HG02852 (cell line): ENCODE measurements at regions not wholly inside any gene's neighbourhood (a gene's known extent, or its start where the extent isn't known, plus 50 kb on each side); places are given as distances from the start of the nearest gene placed in this dataset.

Source experiments
- ATAC-seq: cut with Tn5 transposase; IDR thresholded peaks from one replicate; pipeline ENCODE4 v1.9.1; 2021; ENCODE audit warnings: mild to moderate bottlenecking, moderate library complexity; ENCODE audit not compliant: unreplicated experiment

GRCh38 chr13:26967119-26968038 is 204.2 kb downstream of the USP12 start:
- ATAC-seq = no peak

GRCh38 chr13:26966701-26967080 is 204.9 kb downstream of the USP12 start:
- ATAC-seq = no peak

DNA sequence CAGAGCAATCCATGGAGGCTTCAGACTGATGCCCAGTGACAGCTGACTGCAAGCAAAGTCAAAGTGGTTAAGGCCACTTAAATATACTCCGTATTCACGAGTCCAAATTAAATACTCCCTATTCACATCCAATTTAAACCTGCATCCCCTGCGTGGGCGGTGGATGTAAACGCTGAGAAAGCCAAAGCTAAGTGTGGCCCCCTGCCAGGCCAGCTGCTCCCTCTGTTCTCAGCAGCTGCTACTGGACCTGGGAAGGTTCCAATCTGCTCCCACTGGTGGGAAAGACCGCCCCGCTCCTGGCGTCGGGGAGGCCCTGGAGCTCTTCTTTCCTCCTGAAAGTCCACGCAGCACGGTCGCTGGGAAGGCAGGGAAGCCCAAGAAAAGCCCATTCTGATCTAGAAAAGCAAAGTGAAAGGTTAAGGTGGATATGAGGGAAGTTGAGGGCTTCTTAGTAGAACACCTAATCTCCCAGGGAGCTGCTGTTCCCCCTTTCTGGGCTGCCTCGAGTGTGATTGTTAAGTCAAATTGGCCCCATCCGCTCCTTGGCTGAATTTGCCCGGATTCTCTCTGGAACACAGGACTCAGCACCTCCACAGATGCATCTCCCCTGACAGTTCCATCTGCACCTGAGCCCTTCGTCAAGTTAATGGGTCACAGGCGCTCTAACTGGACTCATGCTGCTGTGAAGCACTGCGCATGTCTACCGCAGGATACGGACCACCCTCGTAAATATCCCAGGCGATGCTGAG is 205.5 kb downstream of the USP12 start:
- ATAC-seq = no peak

- no peak for ATAC-seq
Observed at GRCh38 chr13:26964278-26965250, 204.0 kb upstream of the GPR12 start.

DNA sequence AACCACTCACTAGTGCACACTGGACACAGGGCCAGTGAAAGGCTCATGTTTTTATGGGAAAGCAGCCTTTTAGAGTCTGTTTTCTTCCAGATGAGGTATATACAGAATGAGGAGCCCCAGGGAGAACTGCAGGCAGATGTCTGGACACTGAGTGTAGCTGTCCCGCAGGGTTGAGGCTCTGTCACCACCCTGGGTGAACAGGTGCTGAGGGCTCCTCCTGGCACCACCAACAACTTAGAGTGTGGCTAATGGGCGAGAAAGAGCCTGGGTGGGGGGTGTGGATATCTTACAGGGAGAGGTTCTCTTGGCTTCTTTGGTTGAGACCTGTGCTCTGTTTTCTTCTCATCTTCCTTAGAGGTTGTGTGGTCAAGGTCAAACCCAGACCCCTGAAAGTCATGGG is 202.1 kb upstream of the GPR12 start:
- no peak for ATAC-seq

DNA sequence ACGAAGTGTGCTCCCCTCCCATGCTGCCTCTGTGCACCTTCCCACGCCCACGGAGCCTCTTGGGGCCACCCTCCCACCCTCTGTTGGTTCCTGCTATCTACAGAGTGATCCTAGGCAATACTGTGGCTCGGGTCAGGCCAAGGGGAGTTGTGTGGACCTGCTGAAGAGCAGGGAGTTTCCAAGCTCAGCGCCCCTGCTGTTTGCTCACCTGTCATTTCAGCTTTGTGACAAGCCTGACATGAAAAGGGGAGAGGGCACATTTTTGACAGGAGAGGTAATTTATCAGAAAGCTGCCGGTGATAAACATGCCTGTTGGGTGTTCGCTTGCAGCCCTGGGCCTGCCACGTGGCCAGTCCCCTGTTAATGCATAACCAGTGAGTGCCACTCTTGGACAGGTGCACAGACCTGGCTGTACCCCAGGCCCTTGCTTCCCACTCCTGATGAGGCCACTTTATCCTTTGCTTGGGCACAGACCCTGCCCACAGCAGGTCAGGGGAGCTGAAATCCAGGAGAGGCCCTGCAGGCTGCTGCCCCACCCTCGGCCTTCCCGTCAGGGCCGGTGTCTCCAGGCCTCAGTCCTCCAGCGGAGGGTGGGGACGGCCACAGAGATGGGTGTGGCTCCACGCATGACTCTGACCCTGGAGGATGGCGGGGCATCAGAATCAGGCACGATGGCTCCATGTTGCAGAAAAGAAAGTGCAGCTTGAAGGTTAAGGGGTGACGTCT is 201.5 kb upstream of the GPR12 start:
- ATAC-seq = no peak

GRCh38 chr13:26957182-26957581 is 196.6 kb upstream of the GPR12 start:
- no peak for ATAC-seq

DNA sequence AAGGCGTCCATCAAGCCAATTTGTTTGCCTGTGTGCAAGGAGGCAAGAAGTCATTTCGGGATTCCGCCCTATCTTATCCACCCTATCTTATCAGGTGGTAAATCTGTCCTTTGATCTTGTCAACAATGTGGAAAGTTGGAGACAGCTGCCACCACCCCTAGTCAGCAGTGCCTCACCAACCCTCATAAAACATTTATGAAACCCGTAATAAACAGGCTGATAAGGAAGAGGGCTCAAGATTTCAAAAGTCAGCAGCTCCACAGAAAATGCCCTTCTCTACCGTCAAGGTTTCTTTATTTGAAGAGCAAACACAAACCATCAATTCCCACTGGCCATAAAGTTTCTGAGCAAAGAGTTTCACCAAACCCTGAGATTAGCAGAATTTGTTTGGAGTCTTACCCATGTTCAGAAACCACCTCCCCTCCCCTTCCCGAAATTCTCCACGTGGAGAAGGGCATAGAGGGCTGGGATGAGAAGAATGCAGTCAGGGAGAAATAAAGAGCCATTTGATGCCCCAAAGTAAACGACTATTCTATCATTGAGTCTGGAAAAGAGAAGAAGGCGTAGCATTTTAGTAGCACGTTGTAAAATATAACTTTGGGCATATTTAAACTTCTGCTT is 196.0 kb upstream of the GPR12 start:
- no peak for ATAC-seq

GRCh38 chr13:26954976-26955375 is 194.4 kb upstream of the GPR12 start:
- no peak for ATAC-seq

- ATAC-seq = no peak
Observed at GRCh38 chr13:26953291-26953690, 192.7 kb upstream of the GPR12 start.

GRCh38 chr13:26952551-26953143 is 192.1 kb upstream of the GPR12 start:
- ATAC-seq = no peak

GRCh38 chr13:26951581-26952177 is 191.1 kb upstream of the GPR12 start:
- no peak for ATAC-seq

GRCh38 chr13:26950968-26951367 is 190.4 kb upstream of the GPR12 start:
- no peak for ATAC-seq

- ATAC-seq = no peak
Observed at GRCh38 chr13:26950546-26950945, 190.0 kb upstream of the GPR12 start.

DNA sequence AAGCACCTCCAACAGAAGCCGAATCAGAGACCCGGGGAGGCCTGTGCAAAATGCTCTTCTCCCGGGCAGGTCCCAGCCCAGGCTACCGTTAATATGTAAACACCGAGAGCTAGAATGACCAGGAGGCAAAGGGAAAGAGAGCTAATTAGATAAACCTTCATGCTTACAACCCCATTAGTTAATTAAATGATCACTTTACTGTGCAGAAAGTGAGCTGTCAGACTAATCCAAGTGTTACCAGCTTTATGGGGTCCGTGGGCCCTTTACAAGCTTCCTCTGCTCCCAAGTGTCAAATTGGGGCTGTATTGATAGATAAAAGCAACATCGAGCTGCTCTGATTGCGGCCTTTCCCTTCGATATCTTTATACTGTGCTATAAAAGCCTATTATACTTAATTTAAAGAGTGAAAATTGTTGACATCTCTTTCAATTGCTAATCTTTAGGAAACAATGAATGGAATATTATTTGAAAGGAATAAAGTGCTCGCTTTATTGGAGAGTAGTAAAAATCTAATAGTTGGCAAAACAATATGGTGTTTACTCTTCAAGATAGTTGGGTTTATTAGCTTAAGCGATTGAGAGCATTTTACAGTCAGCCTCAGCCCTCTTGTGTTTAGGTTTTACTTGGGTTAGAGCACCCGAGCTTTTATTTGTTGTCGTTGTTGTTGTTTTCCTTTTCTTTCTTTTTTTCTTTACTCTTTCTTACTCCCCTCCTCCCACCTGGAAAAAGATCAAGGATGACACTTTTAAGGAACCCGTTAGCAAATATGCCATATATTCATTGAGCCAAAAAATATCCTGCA is 189.3 kb upstream of the GPR12 start:
- no peak for ATAC-seq

GRCh38 chr13:26948353-26948752 is 187.8 kb upstream of the GPR12 start:
- ATAC-seq = no peak

DNA sequence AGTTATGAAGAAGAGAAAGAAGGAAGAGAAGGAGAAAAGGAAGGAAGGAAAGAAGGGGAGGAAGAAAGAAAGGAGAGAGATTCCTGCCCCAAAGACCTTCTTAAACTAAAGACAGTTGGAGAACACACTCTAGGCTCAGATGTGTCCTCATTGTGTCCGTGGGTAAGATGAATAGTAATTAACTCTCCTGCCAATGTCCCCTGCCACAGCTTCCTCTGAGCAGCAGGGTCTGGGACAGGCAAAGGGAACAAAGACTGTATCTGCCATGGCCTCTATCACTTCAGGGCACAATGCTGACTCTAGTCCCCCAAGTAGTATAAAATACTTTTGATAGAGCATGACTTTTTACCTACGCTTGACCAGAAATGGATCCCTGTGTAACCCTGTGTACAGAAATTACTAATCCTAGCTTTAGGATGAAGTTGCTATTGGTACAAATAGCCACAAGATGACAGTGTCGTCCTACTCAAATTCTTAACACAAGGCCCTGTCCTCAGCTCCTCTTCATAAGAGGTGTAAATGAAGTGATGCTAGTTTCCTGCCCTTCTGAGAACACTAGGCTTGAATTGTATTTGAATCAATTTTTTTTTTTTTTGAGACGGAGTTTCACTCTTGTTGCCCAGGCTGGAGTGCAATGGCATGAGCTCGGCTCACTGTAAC is 186.2 kb upstream of the GPR12 start:
- ATAC-seq = no peak

GRCh38 chr13:26943748-26944147 is 183.2 kb upstream of the GPR12 start:
- no peak for ATAC-seq
